ENCODE measurements at regions not wholly inside any gene's neighbourhood (a gene's known extent, or its start where the extent isn't known, plus 50 kb on each side); places are given as distances from the start of the nearest gene placed in this dataset.
"Not testable (repeated sequence)": the region's sequence is repeated elsewhere in the genome, so short reads cannot be mapped to it uniquely, and the experiment has no call there.

DNA sequence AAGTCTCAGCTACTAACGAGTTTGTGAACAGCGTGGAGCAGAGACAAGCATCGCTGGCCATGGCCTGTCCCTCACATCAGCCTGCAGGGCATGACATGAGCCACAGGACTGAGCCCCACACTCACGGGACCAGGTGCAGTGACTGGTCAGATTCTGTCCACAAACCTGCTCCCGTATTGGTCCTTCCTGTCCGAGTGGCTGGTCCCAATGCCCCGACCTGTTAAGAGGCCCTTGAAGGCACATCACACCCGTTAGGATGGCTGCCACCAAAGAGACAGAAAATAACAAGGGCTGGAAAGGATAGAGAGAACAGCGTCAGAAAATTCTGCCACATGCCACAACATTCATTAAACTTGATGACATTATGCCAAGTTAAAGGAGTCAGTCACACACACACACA is 403.2 kb upstream of the MYT1L start:
- DNase-seq (ENCODE audit: extremely low read depth, low read depth, low spot score) = no peak

DNA sequence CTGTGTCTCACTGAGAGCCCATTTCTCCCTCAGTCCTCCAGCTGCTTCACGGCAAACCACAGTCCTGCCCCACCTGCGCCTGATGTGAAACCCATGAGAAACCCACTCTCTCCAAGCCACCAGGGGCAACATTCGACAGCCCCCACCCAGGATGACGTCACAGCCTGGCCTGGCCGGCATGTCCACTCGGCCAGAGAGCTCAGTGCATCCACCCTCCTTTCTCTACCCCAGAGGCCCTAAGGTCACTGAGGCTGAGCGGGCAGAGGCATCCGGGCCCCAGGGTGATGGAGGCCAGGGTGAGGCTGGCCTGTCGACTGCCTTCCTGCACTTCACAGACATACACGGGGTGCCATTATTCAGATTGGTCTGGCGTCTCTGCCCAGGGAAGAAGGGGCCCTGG is 402.7 kb upstream of the MYT1L start:
- DNase-seq (ENCODE audit: extremely low read depth, low read depth, low spot score) = no peak

DNA sequence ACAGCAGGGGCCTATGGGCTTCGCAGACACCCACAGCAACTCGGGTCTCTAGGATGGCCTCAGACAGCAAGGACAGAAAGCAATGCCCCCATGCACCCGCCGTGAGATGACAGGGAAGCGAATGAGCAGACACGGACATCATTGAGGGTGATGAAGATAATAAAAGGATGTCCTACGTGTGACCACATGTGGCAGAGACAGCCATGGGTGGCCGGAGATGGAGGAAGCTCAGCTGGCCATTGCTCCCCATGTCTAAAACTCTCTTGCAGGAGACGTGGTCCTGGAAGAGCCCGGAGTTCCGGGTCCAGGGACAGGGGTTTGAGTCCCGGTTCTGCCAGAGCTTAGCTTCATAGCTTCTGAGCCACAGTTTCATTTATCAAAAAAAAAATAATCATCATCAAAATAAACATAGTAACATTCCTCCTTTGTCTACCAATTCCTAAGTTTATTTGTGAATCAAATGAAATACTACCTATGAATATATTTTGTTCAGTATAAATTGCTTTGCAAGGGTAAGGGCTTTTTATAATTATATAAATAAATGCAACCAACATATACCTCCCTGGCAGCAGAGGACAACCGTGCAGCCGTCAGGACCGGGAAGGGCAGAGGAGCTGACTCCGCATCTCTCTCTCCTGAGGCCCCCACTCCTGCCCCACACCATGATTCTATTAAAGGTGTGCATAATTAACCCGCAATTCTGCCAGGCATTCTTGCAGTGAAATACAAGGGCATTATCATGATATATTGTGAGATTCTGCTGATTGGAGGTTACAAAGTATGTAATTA is 401.4 kb upstream of the MYT1L start:
- no peak for DNase-seq (ENCODE audit: extremely low read depth, low read depth, low spot score)

DNA sequence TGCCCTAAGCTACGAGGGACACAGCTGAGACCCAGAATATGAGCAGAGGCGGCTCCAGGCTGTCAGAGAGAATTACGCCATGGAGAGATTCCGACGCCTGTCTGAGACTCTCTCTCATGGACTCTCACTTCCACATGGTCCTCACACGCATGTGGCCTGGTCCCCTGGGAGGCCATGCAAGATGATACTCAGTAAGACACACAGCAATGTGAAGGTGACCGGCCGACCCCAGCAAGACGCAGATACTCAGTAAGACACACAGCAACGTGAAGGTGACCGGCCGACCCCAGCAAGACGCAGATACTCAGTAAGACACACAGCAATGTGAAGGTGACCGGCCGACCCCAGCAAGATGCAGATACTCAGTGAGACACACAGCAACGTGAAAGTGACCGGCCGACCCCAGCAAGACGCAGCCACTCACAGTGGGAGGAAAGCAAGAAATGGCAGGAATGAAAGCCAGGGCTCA is 400.8 kb upstream of the MYT1L start:
- no peak for DNase-seq (ENCODE audit: extremely low read depth, low read depth, low spot score)

DNA sequence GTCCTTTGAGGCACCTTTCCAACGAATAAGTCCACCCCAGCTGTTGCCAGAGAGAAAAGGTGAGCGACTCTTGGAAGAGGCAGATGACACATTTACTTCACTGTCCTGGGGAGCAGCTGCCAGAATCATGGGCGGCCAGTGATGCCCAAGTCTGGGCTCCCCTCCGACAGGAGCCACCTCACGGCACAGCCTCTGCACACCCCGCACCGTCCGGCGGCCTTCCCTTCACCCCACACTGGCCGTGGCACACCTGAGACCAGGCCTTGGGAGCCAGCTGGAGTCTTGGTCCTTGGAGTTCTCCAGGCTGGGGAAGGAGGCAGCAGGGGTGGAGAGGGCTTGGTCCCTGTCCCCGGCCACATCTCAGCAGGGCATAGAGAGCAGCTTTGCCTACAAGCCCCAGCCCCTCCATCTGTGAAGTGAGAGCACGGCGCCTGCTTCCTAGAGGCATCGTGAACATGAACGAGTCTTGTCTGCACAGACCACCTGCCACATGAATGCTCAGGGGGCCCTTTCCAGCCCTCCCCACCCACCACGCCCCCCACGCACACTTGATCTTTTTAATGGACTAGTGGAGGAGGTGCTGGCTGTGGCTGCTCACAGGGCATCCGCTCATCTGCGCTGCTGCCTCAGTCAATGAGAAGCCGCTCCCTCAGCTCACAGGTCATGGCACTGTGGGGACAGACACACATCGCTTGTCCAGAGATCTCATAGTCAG is 400.2 kb upstream of the MYT1L start:
- no peak for DNase-seq (ENCODE audit: extremely low read depth, low read depth, low spot score)

DNA sequence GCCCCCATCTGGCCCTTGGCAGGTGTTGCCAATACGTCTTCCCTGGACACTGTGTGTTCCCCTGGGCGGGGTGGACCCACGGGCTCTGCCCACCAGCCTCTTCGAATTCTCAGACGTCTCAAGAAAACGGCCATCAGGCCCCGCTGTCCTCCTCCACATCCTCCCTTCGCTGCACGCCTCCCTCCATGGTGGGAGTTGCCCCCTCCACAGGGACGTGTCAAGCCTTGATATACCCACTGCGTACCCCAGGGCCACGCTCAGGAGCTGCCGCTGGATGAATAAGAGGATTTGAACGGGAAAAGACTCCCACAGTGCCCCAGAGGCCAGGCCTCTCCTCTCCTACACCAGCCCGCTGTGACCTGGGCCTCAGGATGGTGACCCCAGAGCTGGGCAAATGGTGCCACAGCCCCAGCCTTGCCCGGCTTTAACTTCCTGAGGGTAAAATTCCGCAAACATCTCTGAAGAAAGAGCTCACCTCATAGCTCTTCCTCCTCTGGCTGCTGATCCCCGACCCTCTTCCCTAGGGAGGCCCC is 399.3 kb upstream of the MYT1L start:
- no peak for DNase-seq (ENCODE audit: extremely low read depth, low read depth, low spot score)

DNA sequence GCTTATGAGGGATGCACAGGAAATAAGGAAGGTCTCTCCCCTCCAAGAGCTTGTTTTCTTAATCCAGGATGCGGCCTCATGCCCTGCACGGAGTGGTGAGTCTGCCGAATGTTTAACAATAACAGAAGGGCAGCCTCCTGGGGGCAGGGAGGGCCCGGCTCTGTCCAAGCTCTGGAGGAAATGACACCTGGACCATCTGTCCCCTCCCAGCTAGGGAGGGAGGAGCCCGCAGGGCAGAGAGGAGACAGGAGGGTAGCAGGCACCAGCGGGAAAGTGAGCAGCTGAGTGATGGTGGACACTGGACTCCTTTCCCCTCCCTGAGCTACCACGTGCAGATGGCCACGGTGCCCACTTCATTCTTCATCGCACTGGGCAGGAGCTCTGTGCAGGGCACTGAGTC is 398.2 kb upstream of the MYT1L start:
- no peak for DNase-seq (ENCODE audit: extremely low read depth, low read depth, low spot score)

DNA sequence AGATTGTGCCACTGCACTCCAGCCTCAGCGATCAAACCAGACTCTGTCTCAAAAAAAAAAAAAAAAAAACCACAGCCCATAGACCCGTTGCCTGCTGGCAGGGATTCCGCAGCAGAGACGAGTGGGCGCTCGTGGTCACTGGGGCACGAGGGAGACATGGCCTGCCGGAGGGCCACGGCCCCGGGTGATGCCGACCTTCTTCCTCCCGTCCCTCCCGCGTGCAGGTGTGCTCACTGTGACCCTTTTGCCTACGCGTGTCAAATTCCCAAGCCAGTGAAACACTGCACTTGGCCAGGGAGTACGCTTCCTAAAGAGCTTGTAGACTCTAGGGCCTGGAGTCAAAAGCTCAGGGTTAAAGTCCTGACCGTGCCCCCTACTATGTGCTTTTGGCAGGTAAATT is 397.6 kb upstream of the MYT1L start:
- no peak for DNase-seq (ENCODE audit: extremely low read depth, low read depth, low spot score)

DNA sequence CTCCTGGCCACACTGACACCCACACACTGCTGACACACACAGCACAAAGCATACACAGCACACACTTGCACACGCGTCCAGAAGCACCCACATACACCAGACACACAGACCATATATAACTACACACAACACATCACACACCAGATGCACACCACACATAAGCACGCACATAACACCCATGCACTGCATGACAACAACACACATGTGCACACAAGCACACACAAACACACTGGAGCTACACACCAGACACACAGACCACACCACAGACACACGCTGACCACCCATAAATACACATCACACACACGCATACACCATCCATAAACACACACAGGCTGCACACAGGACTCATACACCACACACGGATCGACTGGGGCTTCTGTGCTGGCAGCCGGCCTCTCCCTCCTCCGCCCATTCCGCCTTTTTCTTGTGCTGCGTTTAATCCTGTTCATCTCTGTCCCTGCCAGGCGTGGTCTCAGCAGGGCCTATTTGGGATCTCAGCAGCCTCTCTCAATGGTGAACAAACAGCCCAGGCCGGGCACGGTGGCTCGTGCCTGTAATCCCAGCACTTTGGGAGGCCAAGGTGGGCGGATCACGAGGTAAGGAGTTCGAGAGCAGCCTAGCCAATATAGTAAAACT is 396.9 kb upstream of the MYT1L start:
- DNase-seq (ENCODE audit: extremely low read depth, low read depth, low spot score) = no peak

DNA sequence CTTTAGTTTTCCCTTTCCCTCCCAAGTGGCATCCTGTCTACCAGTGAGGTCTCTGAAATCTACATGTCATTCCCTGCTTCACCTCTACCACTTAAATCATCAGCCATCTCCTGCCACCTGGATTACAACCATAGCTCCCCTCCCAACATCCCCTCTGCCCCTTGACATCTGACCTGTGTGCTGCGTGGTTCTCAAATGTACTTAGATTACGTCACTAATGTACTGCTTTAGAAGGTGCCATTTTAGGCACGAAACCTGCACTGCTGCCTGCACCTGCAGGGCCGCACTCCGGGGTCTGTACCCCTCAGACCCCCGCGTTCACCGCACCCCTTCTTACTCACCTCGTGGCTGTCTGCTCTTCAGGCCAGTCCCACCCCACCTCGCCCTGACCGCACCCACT is 395.1 kb upstream of the MYT1L start:
- no peak for DNase-seq (ENCODE audit: extremely low read depth, low read depth, low spot score)

DNA sequence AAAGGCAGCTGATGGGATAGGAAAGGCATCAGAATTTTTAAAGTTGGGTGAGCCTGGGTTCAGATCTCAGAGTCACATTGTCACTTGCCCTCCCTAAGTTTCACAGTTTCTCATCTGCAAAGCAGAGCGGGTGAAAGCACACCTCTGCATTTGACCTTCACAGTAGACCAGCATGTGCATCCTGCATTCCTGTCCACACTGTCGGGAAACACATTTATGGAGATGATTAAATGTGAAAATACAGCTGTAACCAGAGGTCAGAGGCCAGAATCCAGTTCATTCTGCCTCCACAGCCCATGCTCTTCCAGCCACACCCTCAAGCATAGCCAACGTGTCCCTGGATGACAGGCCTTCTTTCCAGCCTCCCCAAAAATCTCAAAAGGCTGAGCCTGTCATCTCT is 392.0 kb upstream of the MYT1L start:
- no peak for DNase-seq (ENCODE audit: extremely low read depth, low read depth, low spot score)

DNA sequence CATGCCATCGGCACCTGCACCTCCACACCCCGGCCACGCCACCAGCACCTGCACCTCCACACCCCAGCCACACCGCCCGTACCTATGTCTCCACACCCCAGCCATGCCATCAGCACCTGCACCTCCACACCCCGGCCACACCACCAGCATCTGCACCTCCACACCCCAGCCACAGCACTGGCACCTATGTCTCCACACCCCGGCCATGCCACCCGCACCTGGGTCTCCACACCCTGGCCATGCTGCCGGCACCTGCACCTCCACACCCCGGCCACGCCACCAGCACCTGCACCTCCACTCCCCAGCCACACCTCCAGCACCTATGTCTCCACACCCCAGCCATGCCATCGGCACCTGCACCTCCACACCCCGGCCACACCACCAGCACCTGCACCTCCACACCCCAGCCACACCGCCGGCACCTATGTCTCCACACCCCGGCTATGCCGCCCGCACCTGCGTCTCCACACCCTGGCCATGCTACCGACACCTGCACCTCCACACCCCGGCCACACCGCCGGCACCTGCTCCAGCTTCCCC is 390.3 kb upstream of the MYT1L start:
- DNase-seq (ENCODE audit: extremely low read depth, low read depth, low spot score) = no peak

DNA sequence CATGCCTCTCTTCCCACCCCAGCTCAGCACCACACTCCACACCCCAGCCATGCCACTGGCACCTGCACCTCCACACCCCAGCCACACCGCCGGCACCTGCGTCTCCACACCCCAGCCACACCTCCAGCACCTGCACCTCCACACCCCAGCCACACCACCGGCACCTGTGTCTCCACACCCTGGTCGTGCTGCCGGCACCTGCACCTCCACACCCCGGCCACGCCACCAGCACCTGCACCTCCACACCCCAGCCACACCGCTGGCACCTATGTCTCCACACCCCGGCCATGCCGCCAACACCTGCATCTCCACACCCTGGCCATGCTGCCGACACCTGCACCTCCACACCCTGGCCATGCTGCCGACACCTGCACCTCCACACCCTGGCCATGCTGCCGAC is 389.7 kb upstream of the MYT1L start:
- DNase-seq (ENCODE audit: extremely low read depth, low read depth, low spot score) = not testable (repeated sequence)

DNA sequence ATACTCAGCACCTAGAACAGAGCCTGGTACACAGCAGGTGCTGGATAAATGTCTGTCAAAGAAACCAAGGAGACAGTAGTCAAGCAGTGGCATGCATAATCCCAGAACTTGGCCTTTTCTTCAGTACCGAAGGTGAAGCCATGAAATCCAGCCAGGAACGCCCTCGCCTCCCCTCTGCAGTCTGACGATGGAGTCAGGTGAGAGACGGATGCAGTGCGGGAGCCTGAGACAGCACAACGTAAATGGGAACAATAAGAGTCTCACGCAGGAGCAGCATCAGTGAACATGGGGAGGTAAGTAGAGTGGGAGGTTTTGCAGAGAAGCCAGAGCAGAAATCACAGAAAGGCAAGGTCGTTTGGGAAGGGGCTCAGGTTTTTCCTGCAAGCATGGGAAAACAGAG is 389.3 kb upstream of the MYT1L start:
- DNase-seq (ENCODE audit: extremely low read depth, low read depth, low spot score) = no peak

DNA sequence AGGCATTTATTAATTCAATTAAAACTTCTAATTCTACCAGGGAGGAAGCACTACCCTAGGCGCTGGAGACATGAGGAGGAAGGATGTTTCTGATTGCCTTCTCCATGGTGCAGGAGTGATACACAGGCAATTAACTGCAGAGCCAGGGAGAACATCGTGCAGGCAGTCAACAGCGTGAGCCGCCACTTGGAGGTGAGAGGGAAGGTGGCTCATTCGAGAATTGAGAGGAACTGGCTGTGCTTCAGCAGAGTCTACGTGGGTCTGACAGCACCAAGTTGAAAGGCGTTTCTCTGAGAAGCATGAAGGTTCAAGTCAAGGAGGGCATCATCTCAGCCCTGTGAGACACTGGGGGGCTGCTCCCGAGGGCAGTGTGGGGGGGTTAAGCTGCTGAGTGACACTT is 388.7 kb upstream of the MYT1L start:
- DNase-seq (ENCODE audit: extremely low read depth, low read depth, low spot score) = no peak

DNA sequence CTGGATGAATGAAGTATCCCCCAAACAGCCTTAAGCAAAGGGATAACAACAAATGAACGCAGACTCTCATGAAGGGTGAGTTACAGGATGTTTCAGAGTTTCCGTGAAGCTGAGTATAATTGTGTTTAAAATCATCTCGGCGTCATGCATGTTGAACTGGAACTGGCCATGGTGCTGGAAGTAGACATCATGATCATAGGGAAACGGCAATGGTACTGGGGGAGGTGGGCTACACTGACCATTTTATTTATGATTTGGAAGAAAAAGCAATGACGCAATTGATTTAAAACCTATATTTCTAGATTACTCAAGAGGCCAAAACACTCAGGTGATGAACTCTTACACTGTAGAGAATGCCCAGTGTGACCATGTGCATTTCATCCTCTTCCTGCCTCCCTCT is 387.9 kb upstream of the MYT1L start:
- DNase-seq (ENCODE audit: extremely low read depth, low read depth, low spot score) = no peak

DNA sequence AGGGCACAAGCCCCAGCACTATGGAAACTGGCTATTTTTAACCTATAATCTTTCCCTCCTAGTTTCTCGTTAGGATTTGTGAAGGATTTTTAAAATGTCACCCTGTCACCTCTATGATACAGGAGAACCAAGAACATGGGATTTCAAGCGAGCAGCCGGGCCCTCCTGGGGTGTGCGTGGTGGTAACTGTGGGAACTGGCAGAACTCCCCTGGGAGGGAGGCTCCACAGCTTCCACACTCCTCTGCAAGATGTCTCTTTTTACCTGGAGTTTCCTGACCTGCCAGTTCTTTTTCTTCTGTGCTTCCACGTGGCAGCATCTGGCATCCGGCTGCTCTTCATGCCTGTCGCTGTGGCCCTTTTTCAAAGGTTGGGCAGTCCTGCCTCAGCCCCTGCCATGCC is 386.3 kb upstream of the MYT1L start:
- DNase-seq (ENCODE audit: extremely low read depth, low read depth, low spot score) = no peak

DNA sequence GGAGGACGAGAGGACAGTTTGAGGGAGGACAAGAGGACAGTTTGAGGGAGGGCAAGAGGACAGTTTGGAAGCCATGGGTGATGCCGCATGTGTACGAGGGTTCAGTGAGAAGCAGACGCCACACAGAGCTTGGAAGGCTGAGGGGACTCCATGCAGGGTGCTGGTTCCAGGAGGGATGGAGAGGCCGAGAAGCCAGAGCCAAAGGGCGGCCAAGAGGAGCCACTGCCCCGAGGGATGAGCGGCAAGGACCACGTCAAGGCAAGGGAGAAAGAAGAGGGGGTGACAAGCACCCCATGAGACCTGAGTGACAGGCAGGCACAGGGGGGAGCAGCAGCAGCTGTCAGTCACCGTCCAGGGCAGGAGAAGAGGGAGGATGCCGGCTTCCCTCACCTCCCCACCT is 385.7 kb upstream of the MYT1L start:
- no peak for DNase-seq (ENCODE audit: extremely low read depth, low read depth, low spot score)

DNA sequence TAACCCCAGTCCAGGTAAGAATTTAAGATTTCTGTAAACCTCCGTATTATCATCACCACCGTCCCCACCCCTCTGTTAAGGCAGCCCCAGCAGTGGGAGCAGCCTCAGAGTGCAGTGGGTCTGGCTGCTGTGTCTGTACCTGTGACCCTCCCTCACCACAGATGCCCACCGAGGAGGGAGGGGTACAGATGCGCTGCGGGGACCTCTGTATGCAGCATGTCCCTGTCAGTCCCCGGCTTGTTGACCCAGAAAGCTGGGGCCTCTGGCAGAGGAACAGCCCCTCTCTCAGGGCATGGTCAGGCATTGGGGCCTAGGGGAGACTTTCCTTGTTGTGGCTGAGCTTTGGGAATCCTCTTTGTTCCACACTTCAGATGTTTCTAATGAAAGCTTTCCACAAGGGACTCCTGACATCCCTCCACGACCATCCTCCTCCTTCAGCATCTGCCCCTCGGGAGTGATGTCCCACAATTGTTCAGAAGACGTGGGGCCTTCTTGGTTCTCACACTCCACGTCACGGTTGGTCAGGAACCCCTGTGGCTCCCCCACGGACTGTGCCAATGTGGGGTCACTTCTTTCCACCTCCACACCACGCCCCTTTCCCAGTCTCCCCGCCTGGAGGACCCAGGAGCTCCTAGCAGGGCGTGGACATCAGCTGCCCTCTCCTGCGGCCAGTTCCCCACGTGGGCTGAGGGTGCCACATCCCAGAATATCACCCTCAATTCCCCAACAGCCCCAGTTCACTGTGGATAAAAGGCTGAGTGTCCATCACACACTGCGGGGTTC is 384.2 kb upstream of the MYT1L start:
- DNase-seq (ENCODE audit: extremely low read depth, low read depth, low spot score) = no peak

DNA sequence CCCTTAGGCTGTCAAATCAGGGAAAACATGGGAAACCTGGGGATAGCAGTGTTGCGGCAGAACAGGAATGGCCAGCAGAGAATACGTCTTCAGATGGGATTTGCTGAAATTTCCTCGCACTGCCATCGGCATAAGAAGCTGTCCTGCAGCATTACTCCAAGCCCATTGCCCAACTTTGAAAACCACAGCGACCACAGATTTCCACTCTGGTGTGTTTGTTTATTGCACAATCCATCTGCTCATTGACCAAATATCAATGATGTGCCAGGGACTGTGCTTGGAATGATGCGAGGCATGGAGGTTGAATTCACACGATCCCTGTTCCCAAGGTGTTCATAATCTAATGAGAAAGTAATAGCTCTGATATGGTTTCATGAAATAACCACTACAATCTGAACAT is 383.3 kb upstream of the MYT1L start:
- no peak for DNase-seq (ENCODE audit: extremely low read depth, low read depth, low spot score)

DNA sequence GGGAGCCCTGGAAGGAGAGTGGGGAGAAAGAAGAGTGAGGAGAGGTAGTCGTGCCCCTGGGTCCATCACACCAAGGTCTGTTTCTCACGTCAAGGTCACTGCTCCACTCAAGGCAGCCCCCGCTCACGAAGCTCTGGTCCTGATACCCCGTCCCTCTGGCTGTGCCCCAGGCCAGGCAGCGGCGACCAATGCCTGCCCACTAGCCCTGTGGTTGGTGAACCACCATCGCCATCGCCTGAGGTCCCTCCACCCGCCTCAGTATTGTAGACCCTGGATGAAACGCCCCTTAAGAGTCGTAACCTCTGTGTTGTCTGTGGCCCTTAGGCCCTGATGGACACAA is 378.3 kb upstream of the MYT1L start:
- no peak for DNase-seq (ENCODE audit: extremely low read depth, low read depth, low spot score)

All from glomerular endothelial cell (primary cell).